ENCODE measurements at regions not wholly inside any gene's neighbourhood (a gene's known extent, or its start where the extent isn't known, plus 50 kb on each side); places are given as distances from the start of the nearest gene placed in this dataset.

DNA sequence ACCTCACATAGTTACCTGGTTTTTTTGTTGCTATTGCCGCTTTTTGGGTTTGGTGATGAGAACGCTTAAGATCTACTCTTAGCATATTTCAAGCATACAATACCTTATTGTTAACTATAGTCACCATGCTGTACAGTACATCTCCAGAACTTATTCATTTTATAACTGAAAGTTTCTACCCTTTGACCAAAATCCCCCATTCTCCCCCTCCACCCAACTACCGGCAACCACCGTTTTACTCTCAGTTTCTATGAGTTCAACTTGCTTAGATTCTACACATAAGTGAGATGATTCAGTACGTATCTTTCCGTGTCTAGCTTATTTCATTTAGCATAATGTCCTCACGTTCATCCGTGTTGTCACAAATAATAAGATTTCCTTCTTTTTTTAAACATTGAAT, 86.7 kb upstream of the IL6 start:
- TF ChIP-seq, protein P1, sequence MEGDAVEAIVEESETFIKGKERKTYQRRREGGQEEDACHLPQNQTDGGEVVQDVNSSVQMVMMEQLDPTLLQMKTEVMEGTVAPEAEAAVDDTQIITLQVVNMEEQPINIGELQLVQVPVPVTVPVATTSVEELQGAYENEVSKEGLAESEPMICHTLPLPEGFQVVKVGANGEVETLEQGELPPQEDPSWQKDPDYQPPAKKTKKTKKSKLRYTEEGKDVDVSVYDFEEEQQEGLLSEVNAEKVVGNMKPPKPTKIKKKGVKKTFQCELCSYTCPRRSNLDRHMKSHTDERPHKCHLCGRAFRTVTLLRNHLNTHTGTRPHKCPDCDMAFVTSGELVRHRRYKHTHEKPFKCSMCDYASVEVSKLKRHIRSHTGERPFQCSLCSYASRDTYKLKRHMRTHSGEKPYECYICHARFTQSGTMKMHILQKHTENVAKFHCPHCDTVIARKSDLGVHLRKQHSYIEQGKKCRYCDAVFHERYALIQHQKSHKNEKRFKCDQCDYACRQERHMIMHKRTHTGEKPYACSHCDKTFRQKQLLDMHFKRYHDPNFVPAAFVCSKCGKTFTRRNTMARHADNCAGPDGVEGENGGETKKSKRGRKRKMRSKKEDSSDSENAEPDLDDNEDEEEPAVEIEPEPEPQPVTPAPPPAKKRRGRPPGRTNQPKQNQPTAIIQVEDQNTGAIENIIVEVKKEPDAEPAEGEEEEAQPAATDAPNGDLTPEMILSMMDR (conservative IDR thresholded peaks at IDR 0.05; ENCODE audit: low read depth, low read length), result no peak
- H3K4me3 ChIP-seq (ENCODE audit: low read depth, low read length), result no peak overlapping the region
- no peak for DNase-seq (ENCODE audit: low read depth)

DNA sequence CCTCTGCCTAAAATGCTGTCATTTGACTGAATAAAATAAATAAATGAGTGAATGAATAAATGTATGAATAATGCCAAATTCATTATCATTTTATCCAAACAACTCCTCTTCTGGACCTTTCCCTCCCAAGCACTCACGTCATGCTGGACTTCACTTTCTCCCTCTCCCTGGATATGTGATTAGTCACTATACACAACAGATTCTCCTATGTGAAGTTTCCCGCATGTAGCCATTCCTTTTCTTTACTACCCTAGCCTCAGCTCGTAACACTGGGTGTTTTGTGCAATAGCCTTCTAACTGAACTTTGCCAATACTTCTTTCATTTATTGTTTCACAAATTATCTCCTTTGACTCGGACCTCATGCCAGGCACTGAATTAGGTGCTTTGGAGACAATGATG, 87.6 kb upstream of the IL6 start:
- H3K4me3 ChIP-seq (ENCODE audit: low read depth, low read length), result no peak overlapping the region
- TF ChIP-seq, protein P1 (conservative IDR thresholded peaks at IDR 0.05; ENCODE audit: low read depth, low read length), result no peak
- no peak for DNase-seq (ENCODE audit: low read depth)

DNA sequence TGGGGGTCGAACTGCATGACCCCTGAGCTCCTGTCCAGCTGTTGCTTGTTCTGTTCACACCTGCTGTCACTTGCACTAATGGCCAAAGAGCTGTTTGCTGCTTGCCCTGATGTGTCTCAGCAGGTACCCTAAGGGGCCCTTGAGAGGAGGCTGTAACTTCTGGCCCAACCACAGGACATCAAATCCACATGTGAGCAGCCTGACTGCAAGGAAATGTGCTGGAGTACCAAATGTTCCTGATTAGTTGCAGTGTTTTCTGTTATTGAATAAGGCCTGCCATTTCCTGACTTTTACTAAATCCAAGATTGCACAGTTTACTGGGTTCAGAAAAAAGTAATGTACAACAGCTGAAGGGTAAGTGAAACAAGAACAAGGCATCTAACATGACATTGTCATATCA, 91.7 kb upstream of the IL6 start:
- DNase-seq (ENCODE audit: low read depth), result no peak
- no peak overlapping the region for H3K4me3 ChIP-seq (ENCODE audit: low read depth, low read length)
- TF ChIP-seq, protein P1 (conservative IDR thresholded peaks at IDR 0.05; ENCODE audit: low read depth, low read length), result no peak

DNA sequence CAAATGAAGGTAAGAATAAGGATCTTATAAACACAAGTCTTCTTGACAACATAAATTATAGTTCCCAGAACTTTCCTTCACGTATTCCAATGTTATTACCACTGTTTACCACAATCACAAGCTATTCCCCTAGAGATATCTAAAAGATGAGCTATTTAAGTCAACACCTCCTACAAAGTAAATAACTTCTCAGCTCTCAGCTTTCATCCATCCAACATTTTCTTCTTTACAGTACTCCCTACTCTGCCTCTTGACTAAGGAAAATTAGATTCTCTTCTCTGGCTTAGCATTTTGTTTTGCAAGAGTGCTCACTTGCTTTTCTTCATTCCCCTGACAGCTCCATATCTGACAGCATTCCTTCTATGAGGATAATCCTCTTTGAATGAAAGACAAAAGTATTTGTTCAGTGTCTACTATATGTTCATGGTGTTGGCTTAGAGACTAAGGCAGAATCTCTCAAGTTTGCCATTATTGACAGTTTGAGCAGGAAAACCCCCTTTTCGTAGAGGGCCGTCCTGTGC, 93.0 kb upstream of the IL6 start:
- H3K4me3 ChIP-seq (ENCODE audit: low read depth, low read length), result no peak overlapping the region
- TF ChIP-seq, protein P1 (conservative IDR thresholded peaks at IDR 0.05; ENCODE audit: low read depth, low read length), result no peak
- DNase-seq (ENCODE audit: low read depth), result no peak

DNA sequence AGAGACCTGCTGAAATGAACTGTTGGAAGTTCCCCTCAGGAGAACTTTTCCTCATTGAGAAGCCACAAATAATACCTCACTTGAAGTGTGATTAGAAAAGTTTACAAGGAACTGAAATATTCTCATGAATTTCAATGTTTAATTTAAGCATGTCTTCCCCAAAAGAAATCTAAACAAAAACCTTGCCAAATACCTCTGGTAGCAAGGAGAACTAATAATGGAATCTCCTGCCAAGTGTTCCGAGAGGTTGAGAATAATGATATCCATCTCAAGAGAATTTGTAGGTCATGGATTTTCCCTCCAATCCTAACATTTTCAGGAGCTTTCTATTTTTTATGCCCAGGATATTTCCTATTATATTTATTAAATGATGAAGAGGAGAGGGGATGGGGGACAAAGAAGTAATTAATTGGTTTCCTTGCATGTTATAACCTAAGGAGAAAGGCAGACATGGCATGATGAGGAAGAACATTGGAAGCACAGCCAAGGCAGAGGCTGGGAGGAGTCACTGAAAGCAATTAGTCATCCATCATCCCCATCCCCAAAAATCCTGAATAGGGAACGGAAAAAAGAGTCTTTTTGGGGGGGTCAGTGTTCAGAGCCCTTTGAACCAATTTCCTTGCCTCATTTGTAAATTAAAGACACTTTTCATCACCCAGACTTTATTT, 93.6 kb upstream of the IL6 start:
- H3K4me3 ChIP-seq (ENCODE audit: low read depth, low read length), result no peak overlapping the region
- no peak for DNase-seq (ENCODE audit: low read depth)
- TF ChIP-seq, protein P1 (conservative IDR thresholded peaks at IDR 0.05; ENCODE audit: low read depth, low read length), result no peak

DNA sequence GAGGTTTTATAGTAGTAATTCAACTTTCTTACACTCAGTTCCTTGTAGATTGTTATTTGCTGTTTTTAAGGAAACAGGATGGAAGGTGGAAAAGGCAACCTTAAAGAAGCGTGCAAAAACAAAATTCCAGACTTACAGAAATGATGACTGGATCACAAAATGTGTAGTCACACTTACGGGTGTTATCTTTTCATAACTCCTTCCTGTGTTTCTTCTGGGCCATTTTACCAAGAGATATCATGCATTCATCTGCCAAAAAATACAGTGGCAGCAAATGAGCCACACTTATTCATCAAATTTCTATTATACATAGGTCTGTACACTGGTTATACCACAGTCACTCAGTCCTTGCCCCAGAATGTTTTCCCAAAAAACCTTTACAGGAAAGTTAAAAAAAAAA, 94.3 kb upstream of the IL6 start:
- DNase-seq (ENCODE audit: low read depth), result no peak
- TF ChIP-seq, protein P1 (conservative IDR thresholded peaks at IDR 0.05; ENCODE audit: low read depth, low read length), result no peak
- H3K4me3 ChIP-seq (ENCODE audit: low read depth, low read length), result no peak overlapping the region

DNA sequence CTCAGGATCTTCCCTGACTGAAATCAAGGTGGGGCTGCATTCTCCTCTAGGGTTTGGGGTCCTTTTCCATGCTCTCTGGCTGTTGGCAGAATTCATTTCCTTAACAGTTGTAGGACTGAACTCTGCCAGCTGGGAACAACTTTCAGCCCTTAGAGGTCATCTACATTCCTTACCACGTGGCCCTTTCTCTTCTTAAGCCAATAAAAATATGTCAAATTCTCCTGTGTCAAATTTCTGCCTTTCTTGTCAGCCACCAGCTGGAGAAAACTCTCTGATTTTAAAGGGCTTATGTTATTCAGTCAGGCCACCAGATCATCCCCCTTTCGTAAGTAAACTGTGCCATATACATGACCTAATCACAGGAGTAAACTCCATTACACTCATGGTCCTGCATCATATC, 95.3 kb upstream of the IL6 start:
- no peak for DNase-seq (ENCODE audit: low read depth)
- no peak overlapping the region for H3K4me3 ChIP-seq (ENCODE audit: low read depth, low read length)
- TF ChIP-seq, protein P1 (conservative IDR thresholded peaks at IDR 0.05; ENCODE audit: low read depth, low read length), result no peak
